Tibial nerve (tissue), 4 donors: ENCODE measurements at regions not wholly inside any gene's neighbourhood (a gene's known extent, or its start where the extent isn't known, plus 50 kb on each side); places are given as distances from the start of the nearest gene placed in this dataset.

Source experiments
- CTCF ChIP-seq, 5 experiments: fragments of 200-600 bp in 3 of 5; fragments of 450-650 bp in 2 of 5; sonication (generic) in 3 of 5; IDR thresholded peaks; one replicate each; pipeline ENCODE4 v1.5.1; 2016 to 2019; ENCODE audit warnings: antibody characterized with exemption in 5 of 5, mild to moderate bottlenecking in 3 of 5, moderate library complexity in 2 of 5
- EP300 ChIP-seq, 2 donors: sonication (generic); formaldehyde crosslinking; IDR thresholded peaks; one replicate each; pipeline ENCODE4 v1.6.1; 2017; ENCODE audit warnings: antibody characterized with exemption in 2 of 2, mild to moderate bottlenecking in 1 of 2
- POLR2A ChIP-seq, 2 donors: fragments of 450-650 bp; IDR thresholded peaks; one replicate each; pipeline ENCODE4 v1.6.1; 2017; ENCODE audit warnings: antibody characterized with exemption in 2 of 2, mild to moderate bottlenecking in 2 of 2, moderate library complexity in 2 of 2

DNA sequence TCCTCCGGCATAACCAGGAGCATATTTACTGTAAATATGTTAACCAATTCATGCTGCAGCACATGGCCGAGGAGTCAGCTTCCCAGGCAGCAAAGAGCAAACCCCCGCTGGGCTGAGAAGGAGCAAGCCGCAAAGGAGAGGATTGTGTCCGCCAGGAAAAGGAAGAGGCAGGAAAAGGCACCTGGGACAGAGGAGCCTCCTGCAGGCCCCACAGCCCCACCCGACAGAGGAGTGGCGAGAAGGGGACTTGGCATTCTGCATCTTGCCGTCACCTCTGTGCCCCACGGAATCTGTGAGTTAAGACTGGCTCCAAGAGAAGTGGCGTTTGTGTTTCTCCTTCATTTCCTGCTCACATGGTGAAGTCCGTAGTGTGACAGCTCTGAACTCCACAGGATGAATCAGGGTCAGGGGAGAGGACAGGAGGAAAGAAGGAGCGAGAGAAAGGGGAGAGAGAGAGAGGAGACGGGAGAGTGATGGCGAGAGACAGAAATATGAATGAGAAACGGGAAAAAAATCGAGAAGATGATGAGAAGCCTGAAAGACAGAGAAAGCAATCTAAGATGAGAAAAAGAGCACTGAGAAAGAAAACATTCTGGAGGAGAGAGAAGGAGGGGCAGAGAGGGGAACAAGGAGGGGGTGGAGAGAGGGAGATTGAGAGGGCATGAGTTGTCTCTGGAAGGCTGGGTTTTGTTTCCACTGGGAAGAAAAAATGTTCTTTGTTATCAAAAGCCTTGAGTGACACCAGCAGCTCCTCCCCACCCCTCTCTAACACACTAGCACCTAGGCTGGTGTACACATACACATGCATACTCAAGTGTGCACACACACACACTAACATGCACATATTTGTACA, 489.6 kb downstream of the MN1 start:
- TF ChIP-seq CTCF (IDR thresholded peaks at IDR 0.05) (no peak), POLR2A (IDR thresholded peaks at IDR 0.05) (no peak), EP300 (IDR thresholded peaks at IDR 0.05) (no peak)
